ENCODE measurements at regions not wholly inside any gene's neighbourhood (a gene's known extent, or its start where the extent isn't known, plus 50 kb on each side); places are given as distances from the start of the nearest gene placed in this dataset.
A peak's percentile ranks its signal among the peaks of the same experiment; 100 is the strongest.

GRCh38 chr11:96658436-96658835 is 268.6 kb downstream of the JRKL start (continued):
- no peak for TF ChIP-seq DNMT1 (IDR thresholded peaks at IDR 0.05)
- TF ChIP-seq PATZ1 (CRISPR knock-in tag; IDR thresholded peaks at IDR 0.05; ENCODE audit: borderline replicate concordance), result no peak
- TF ChIP-seq BDP1 (IDR thresholded peaks at IDR 0.05; ENCODE audit: insufficient read depth, insufficient read length), result no peak
- peak; percentile 27; the same call in 1 of the 2 replicates for TF ChIP-seq CREM (IDR thresholded peaks at IDR 0.05; ENCODE audit: low read depth)
- TF ChIP-seq FOSL1 (tag; conservative IDR thresholded peaks at IDR 0.05), result peak; percentile 51; the same call in 1 of the 2 replicates
- TF ChIP-seq NFE2L1 (tag; IDR thresholded peaks at IDR 0.05; ENCODE audit: borderline replicate concordance, low read depth), result peak; percentile 68; the same call in 1 of the 2 replicates
- 0 out of 2 replicates have a peak, but pooled peaks have one; percentile 15 for TF ChIP-seq MGA (IDR thresholded peaks at IDR 0.05)
- no peak for TF ChIP-seq SNRNP70 (optimal IDR thresholded peaks at IDR 0.05; ENCODE audit: low read depth, low read length)
- no peak for TF ChIP-seq CHD2 (IDR thresholded peaks at IDR 0.05; ENCODE audit: low read depth, low read length)
- no peak for TF ChIP-seq SP2 (IDR thresholded peaks at IDR 0.05; ENCODE audit: extremely low read depth, low read depth, low read length, poor library complexity, severe bottlenecking)
- TF ChIP-seq ELF4 (CRISPR knock-in tag; IDR thresholded peaks at IDR 0.05), result no peak
- peak; percentile 18; the same call in 1 of the 2 replicates for TF ChIP-seq SMARCA4 (IDR thresholded peaks at IDR 0.05)
- 0 out of 2 replicates have a peak, but pooled peaks have one; percentile 11 for TF ChIP-seq TAL1 (IDR thresholded peaks at IDR 0.05)
- no peak for TF ChIP-seq NFYB (IDR thresholded peaks at IDR 0.05; ENCODE audit: extremely low read depth, insufficient read length)

Data from K562 (cell line).